Pons (tissue), 1 donor: ENCODE measurements at regions not wholly inside any gene's neighbourhood (a gene's known extent, or its start where the extent isn't known, plus 50 kb on each side); places are given as distances from the start of the nearest gene placed in this dataset.

ENCODE experiments used
- DNase-seq: peaks from one replicate; pipeline ENCODE4 v3.0.0-alpha.2; 2016; ENCODE audit warnings: low spot score

- DNase-seq: no peak
Measured at GRCh38 chr3:148082506-148083280, 615.0 kb upstream of the AGTR1 start.

- no peak for DNase-seq
Measured at GRCh38 chr3:148083526-148084182, 614.0 kb upstream of the AGTR1 start.

- no peak for DNase-seq
Measured at GRCh38 chr3:148084931-148085330, 612.8 kb upstream of the AGTR1 start.

- no peak for DNase-seq
Measured at GRCh38 chr3:148087601-148088371, 609.9 kb upstream of the AGTR1 start.

GRCh38 chr3:148089171-148089570 lies 608.5 kb upstream of the AGTR1 start:
- no peak for DNase-seq

GRCh38 chr3:148090156-148090555 lies 607.5 kb upstream of the AGTR1 start:
- DNase-seq: no peak

GRCh38 chr3:148092624-148093347 lies 604.9 kb upstream of the AGTR1 start:
- DNase-seq: no peak

GRCh38 chr3:148093753-148094152 lies 604.0 kb upstream of the AGTR1 start:
- no peak for DNase-seq

GRCh38 chr3:148095962-148096361 lies 601.7 kb upstream of the AGTR1 start:
- no peak for DNase-seq

GRCh38 chr3:148100476-148100875 lies 597.2 kb upstream of the AGTR1 start:
- no peak for DNase-seq

GRCh38 chr3:148101061-148101460 lies 596.6 kb upstream of the AGTR1 start:
- DNase-seq: no peak

GRCh38 chr3:148102156-148102555 lies 595.5 kb upstream of the AGTR1 start:
- DNase-seq: no peak

GRCh38 chr3:148106062-148106461 lies 591.6 kb upstream of the AGTR1 start:
- DNase-seq: no peak

- no peak for DNase-seq
Measured at GRCh38 chr3:148126956-148127355, 570.7 kb upstream of the AGTR1 start.

GRCh38 chr3:148128136-148128535 lies 569.6 kb upstream of the AGTR1 start:
- no peak for DNase-seq

GRCh38 chr3:148131990-148132638 lies 565.6 kb upstream of the AGTR1 start:
- no peak for DNase-seq

GRCh38 chr3:148136816-148137215 lies 560.9 kb upstream of the AGTR1 start:
- no peak for DNase-seq

- DNase-seq: no peak
Measured at GRCh38 chr3:148146241-148146640, 551.5 kb upstream of the AGTR1 start.

- no peak for DNase-seq
Measured at GRCh38 chr3:148146947-148147826, 550.5 kb upstream of the AGTR1 start.

- DNase-seq: no peak
Measured at GRCh38 chr3:148147903-148148302, 549.8 kb upstream of the AGTR1 start.

- no peak for DNase-seq
Measured at GRCh38 chr3:148149556-148149955, 548.1 kb upstream of the AGTR1 start.
